Activated CD8-positive, alpha-beta memory T cell treated with anti-CD3 and anti-CD28 coated beads for 36 hours (primary cell): ENCODE measurements at regions not wholly inside any gene's neighbourhood (a gene's known extent, or its start where the extent isn't known, plus 50 kb on each side); places are given as distances from the start of the nearest gene placed in this dataset.
"Not testable (repeated sequence)": the region's sequence is repeated elsewhere in the genome, so short reads cannot be mapped to it uniquely, and the experiment has no call there.

Experiments
- CTCF ChIA-PET: fragments of 350-600 bp; sonication (Branson Sonifier 250); formaldehyde crosslinking; loops from one replicate; lab custom pipeline; 2021; ENCODE audit warnings: antibody characterized with exemption; lab: Charles Lee
- POLR2A ChIA-PET: fragments of 350-600 bp; sonication (Branson Sonifier 250); formaldehyde crosslinking; loops from one replicate; lab custom pipeline; 2021; ENCODE audit warnings: antibody characterized with exemption; lab: Charles Lee

- POLR2A ChIA-PET, result no interaction called here
- CTCF ChIA-PET, result no interaction called here
Observed at GRCh38 chrX:125646195-125646594, 326.5 kb downstream of the TEX13C start.

- CTCF ChIA-PET, result no interaction called here
Observed at GRCh38 chrX:125651426-125651825, 331.8 kb downstream of the TEX13C start.

GRCh38 chrX:125654501-125654900, 334.8 kb downstream of the TEX13C start:
- CTCF ChIA-PET, result no interaction called here
- POLR2A ChIA-PET, result no interaction called here

More at GRCh38 chrX:125651426-125651825, 331.8 kb downstream of the TEX13C start:
- POLR2A ChIA-PET, result no interaction called here

- ChIA-PET POLR2A (no interaction called here), CTCF (no interaction called here)
Observed at GRCh38 chrX:125673758-125674157, 354.1 kb downstream of the TEX13C start.

- CTCF ChIA-PET, result no interaction called here
- POLR2A ChIA-PET, result no interaction called here
Observed at GRCh38 chrX:125678258-125678657, 358.6 kb downstream of the TEX13C start.

GRCh38 chrX:125680366-125680765, 360.7 kb downstream of the TEX13C start:
- CTCF ChIA-PET, result no interaction called here
- POLR2A ChIA-PET, result no interaction called here

- POLR2A ChIA-PET, result no interaction called here
- CTCF ChIA-PET, result no interaction called here
Observed at GRCh38 chrX:125681058-125681457, 361.4 kb downstream of the TEX13C start.

- ChIA-PET CTCF (no interaction called here), POLR2A (no interaction called here)
Observed at GRCh38 chrX:125681507-125681906, 361.8 kb downstream of the TEX13C start.

GRCh38 chrX:125690522-125690921, 370.9 kb downstream of the TEX13C start:
- POLR2A ChIA-PET, CTCF ChIA-PET: not testable (repeated sequence)

- POLR2A ChIA-PET, result no interaction called here
- CTCF ChIA-PET, result no interaction called here
Observed at GRCh38 chrX:125694171-125694570, 374.5 kb downstream of the TEX13C start.

- ChIA-PET CTCF (no interaction called here), POLR2A (no interaction called here)
Observed at GRCh38 chrX:125709074-125709473, 389.4 kb downstream of the TEX13C start.

- ChIA-PET POLR2A (no interaction called here), CTCF (no interaction called here)
Observed at GRCh38 chrX:125709532-125709931, 389.9 kb downstream of the TEX13C start.

GRCh38 chrX:125710403-125711062, 390.9 kb downstream of the TEX13C start:
- POLR2A ChIA-PET, result no interaction called here
- CTCF ChIA-PET, result no interaction called here

GRCh38 chrX:125711103-125711502, 391.4 kb downstream of the TEX13C start:
- ChIA-PET POLR2A (no interaction called here), CTCF (no interaction called here)

- ChIA-PET CTCF (no interaction called here), POLR2A (no interaction called here)
Observed at GRCh38 chrX:125713633-125714032, 394.0 kb downstream of the TEX13C start.

- ChIA-PET POLR2A (no interaction called here), CTCF (no interaction called here)
Observed at GRCh38 chrX:125727117-125727516, 407.4 kb downstream of the TEX13C start.

GRCh38 chrX:125736008-125736729, 416.5 kb downstream of the TEX13C start:
- POLR2A ChIA-PET, result no interaction called here
- CTCF ChIA-PET, result no interaction called here

GRCh38 chrX:125742811-125743210, 423.1 kb downstream of the TEX13C start:
- POLR2A ChIA-PET, result no interaction called here
- CTCF ChIA-PET, result no interaction called here

GRCh38 chrX:125744914-125745313, 421.2 kb downstream of the DCAF12L2 start:
- POLR2A ChIA-PET, result no interaction called here
- CTCF ChIA-PET, result no interaction called here

GRCh38 chrX:125757794-125758564, 408.1 kb downstream of the DCAF12L2 start:
- ChIA-PET CTCF (interaction anchor here (0.6 kb wide), 1 partner anchor 1166 kb away, joined by 3 read pairs; no protein-coding TSS in a partner anchor), POLR2A (no interaction called here)
